ENCODE measurements at regions not wholly inside any gene's neighbourhood (a gene's known extent, or its start where the extent isn't known, plus 50 kb on each side); places are given as distances from the start of the nearest gene placed in this dataset.
"Not testable (repeated sequence)": the region's sequence is repeated elsewhere in the genome, so short reads cannot be mapped to it uniquely, and the experiment has no call there.

- no peak for DNase-seq (ENCODE audit: low read depth in 4 of 4, low spot score in 3 of 4)
These were observed 466.1 kb upstream of the GRID2 start for GRCh38 chr4:91837608-91838029.

DNA sequence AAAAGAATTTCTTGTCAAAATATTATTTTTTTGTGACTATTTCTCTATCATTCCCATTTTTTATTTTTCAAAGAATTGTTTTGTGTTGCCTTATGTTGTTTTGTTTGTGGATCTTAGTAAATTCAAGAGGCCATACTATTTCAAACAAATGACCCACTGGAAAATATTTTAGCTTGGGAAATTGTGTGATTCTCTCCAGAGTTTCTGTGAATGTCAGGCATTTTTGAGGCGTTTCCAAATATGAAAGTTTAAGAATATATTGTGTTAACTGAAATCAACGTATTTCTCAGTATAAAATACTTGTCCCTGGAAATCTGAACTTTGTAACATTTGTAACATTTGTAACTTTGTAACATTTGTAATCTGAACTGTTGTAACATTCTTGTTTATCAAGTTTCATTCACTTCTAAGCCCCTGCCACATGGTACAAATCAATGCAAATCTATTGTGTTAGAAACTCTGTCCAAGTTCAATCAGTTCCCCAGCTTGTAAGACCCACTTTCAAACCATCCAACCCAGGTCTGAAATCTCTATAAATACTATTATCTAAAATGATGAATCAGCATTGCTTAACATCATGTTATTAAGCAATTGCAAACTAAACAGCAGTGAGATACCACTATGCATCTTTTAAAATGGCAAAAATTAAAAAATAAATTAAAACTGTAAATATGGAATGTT lies 465.4 kb upstream of the GRID2 start:
- no peak for DNase-seq (ENCODE audit: low read depth in 4 of 4, low spot score in 3 of 4)

DNA sequence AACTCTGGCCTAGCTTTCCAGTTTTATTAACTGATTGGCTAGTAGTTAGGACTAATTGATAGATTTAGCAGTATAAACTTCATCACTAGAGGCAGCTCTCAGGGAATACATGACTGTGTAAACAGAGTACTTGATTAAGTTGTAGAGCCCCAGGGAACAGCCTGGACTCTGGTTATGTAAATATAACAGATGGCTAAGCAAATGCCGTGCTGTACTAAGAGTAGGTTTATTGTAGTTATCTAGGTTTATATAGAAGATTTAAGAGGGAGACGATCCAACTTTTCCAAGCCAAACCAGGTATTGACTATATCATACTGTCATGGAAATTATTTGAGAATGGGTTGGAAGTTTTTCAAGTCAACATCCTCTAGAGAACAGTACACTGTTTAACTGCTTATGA lies 463.4 kb upstream of the GRID2 start:
- DNase-seq (ENCODE audit: low read depth in 4 of 4, low spot score in 3 of 4), result no peak

DNA sequence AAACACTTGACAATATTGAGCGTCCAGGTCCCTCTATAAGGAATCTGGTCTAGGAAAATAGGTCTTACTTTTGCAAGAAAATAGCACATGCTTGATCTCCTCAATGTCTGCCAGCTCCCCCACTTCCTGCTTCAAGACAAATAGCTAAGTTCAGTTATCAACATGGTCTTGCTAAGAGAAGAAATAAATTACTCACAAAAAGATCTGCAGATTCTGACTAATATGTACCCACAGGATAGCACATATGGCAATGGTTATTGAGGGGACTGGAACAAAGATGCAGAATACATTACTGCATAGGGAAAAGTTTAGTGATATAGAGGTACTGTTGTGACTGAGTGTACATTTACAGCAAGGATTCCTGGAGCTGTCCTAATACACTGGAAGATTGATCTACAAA lies 457.5 kb upstream of the GRID2 start:
- DNase-seq (ENCODE audit: low read depth in 4 of 4, low spot score in 3 of 4), result no peak

DNA sequence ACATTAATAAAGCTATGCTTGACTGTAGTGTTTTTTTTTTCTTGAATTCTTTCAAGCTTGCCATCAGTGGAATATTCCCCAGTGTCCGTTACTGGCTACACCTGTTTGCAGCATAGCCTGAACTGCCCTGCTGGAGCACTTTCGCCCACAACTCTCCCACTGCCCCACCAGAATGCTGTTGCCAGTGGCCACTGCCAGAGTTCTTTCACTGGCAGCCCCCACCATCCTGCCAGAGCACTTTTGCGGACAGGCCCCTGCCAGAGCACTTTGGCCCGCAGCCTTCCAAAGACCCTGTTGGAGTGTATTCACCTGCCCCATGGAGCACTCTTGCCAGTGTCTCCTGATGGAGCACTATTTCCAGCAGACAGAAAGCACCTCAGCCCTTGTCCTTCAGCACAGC lies 452.3 kb upstream of the GRID2 start:
- no peak for DNase-seq (ENCODE audit: low read depth in 4 of 4, low spot score in 3 of 4)

DNA sequence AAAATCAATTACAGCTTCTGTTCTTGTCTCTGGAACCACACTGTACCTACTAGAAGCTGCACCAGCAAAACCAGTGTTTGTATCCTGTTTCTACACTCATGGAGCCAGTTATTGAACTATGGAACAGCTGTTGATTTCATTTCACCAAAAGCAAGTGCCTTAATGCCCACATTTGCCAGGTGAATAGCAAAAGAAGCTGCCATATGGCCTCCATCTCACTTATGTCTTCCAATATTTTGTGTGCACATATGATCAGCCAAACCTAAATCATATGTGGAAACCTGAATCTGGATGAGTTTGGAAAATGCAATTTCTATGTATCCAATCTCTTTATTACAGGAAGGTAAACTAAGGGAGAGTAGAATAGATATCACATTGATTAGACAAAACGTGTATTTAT lies 415.8 kb upstream of the GRID2 start:
- DNase-seq (ENCODE audit: low read depth in 4 of 4, low spot score in 3 of 4), result no peak

DNA sequence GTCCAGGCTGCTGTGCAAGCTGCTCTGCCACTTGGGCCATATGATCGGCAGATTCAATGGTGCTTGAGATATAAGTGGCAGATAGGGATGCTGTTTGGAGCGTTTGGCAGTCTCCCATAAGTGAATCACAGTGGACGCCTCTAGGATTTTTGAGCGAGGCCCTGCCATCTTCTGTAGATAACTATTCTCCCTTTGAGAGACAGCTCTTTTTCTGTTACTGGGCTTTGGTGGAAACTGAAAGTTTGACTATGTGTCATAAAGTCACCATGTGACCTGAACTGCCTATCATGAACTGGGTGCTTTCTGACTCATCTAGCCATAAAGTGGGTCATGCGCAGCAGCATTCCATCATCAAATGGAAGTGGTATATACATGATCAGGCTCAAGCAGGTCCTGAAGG lies 412.5 kb upstream of the GRID2 start:
- DNase-seq (ENCODE audit: low read depth in 4 of 4, low spot score in 3 of 4), result not testable (repeated sequence)

- no peak for DNase-seq (ENCODE audit: low read depth in 4 of 4, low spot score in 3 of 4)
These were observed 409.8 kb upstream of the GRID2 start for GRCh38 chr4:91894006-91894405.

GRCh38 chr4:91904556-91904955 lies 399.2 kb upstream of the GRID2 start:
- DNase-seq (ENCODE audit: low read depth in 4 of 4, low spot score in 3 of 4), result no peak

DNA sequence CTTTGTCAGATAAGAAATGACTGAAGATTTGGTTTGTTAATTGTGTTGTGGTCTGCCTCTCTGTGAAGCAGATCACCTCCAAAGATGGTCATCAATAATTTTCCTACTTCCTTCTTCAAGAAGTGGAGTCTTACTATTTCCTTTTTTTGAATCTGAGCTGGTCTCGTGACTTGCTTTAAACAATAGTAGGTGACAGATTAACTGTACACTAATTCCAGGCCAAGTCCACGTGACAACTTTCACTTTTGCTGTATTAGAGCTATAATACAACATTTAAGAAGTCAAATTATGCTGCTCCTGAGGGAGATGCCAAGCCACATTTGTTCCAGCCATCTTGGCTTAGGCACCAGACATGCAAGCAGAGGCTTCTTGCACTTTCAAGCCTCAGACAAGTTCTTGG lies 393.8 kb upstream of the GRID2 start:
- no peak for DNase-seq (ENCODE audit: low read depth in 4 of 4, low spot score in 3 of 4)

- DNase-seq (ENCODE audit: low read depth in 4 of 4, low spot score in 3 of 4), result no peak
These were observed 389.5 kb upstream of the GRID2 start for GRCh38 chr4:91914176-91914804.

- no peak for DNase-seq (ENCODE audit: low read depth in 4 of 4, low spot score in 3 of 4)
These were observed 387.5 kb upstream of the GRID2 start for GRCh38 chr4:91916219-91916618.

DNA sequence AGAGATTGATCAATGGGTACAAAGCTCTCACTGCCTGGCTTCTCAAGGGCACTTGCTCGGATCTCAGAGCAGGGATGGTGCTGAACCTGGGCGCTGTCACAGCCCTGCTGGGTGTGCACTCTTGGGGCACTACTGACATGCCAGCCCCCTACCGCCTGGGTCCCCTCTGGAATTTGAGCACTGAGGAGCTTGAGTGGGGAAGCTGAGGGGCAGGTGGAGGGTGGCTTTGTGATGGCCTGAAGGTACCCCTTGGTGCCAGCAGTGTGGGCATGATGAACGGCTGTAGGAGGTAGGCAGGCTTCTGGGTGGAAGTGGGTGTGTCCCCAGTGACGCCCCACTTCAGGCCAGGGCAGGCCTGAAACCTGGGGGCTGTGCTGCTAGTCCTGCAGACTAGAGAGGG lies 379.1 kb upstream of the GRID2 start:
- no peak for DNase-seq (ENCODE audit: low read depth in 4 of 4, low spot score in 3 of 4)

DNA sequence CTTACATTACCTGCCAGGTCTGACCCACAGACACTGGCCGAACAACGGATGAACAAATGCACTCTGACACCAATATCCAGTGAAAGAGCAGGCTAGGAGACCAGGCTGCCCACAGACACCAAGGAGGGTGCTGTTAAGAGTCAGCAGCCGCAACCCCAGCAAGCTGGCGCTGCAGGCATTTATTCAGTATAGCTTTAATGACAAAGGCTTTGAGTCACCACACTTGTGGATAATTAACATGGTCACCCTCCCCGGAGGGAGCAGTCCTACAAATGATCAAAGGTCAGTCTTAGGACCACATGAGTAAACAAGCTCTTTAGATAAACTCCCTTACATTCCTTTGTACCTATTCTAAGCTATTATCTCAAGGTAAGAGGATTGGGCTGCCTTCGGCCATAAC lies 368.5 kb upstream of the GRID2 start:
- DNase-seq (ENCODE audit: low read depth in 4 of 4, low spot score in 3 of 4), result no peak

GRCh38 chr4:91936311-91936710 lies 367.5 kb upstream of the GRID2 start:
- peak in 2 of 4 donors; percentile 0 to 1 for DNase-seq (ENCODE audit: low read depth in 4 of 4, low spot score in 3 of 4)

DNA sequence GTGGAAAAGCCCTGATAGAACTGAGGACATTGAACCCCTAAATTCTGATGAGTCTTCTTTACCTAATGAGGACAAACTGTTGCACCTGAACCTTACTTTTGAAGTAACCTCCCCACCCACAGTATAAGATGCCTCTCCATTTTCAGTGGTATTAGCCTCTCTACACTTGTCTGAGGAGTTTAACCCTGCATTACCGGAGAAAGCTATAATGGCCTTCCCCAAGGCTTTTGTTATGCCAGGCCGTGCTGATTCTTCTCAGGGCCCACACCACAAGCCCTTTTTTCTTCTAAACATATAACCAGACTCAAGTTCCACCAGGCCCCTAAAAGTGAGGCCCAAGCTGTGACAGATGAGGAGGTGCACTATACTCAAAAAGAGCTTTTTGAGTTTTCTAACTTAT lies 345.8 kb upstream of the GRID2 start:
- no peak for DNase-seq (ENCODE audit: low read depth in 4 of 4, low spot score in 3 of 4)

- no peak for DNase-seq (ENCODE audit: low read depth in 4 of 4, low spot score in 3 of 4)
These were observed 345.2 kb upstream of the GRID2 start for GRCh38 chr4:91958596-91958995.

GRCh38 chr4:91961504-91961903 lies 342.3 kb upstream of the GRID2 start:
- DNase-seq (ENCODE audit: low read depth in 4 of 4, low spot score in 3 of 4), result no peak

- no peak for DNase-seq (ENCODE audit: low read depth in 4 of 4, low spot score in 3 of 4)
These were observed 340.3 kb upstream of the GRID2 start for GRCh38 chr4:91963486-91963885.

DNA sequence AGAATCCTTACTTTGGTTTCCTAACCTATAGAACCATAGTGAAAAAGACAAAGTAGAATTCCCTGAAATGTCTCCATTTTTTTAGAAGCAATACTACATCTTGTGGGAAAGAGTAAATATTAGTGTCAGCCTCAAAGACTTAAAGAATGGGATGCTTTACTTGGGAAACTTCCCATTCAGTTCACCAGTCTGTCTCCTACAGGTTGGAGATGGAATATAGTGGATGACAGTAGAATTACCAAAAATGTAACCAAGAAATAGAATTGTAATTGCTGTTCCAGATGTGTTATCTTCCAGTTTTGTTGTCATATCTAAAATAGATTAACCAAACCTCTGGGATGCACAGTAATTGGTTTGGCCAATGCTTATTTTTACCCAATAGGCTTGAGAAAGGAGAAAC lies 338.6 kb upstream of the GRID2 start:
- no peak for DNase-seq (ENCODE audit: low read depth in 4 of 4, low spot score in 3 of 4)

DNA sequence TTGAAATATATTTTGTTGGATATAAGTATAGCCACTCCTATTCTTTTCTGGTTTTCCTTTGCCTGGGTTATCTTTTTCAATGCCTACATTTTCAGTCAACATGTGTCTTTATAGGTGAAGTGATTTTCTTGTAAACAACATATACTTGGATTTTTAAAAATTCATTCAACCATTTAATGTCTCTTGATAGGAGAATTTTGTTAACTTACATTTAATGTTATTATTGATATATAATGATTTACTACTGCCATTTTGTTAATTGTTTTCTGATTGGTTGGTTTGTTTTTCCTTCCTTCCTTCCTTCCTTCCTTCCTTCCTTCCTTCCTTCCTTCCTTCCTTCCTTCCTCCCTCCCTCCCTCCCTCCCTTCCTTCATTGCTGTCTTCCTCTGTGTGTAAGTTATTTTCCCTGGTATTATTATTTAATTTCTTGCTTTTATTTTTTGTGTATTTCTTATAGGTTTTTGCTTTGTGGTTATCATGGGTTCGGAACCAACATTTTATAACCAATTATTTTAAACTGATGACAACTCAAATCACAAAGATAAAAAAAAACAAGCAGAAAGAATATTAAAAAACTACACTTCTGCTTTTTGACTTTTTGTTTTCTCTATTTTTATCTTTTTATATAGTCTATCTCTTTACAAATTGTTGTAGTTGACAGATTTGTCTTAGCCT lies 330.1 kb upstream of the GRID2 start:
- no peak for DNase-seq (ENCODE audit: low read depth in 4 of 4, low spot score in 3 of 4)

- DNase-seq (ENCODE audit: low read depth in 4 of 4, low spot score in 3 of 4), result no peak
These were observed 319.3 kb upstream of the GRID2 start for GRCh38 chr4:91984466-91984865.

All from right renal pelvis (tissue), 4 donors.